ENCODE measurements at regions not wholly inside any gene's neighbourhood (a gene's known extent, or its start where the extent isn't known, plus 50 kb on each side); places are given as distances from the start of the nearest gene placed in this dataset.

- no peaks in the 10 kb centered on the region for H3K36me3 ChIP-seq (ENCODE audit: control insufficient read depth in 1 of 2, insufficient read depth in 2 of 2, low read length in 2 of 2)
- no peak overlapping the region for H3K4me3 ChIP-seq (replicated peaks in 1 of 2; ENCODE audit: low read depth in 1 of 2, low read length in 2 of 2)
- H3K9me2 ChIP-seq (ENCODE audit: insufficient read depth) = no peaks in the 10 kb centered on the region
- no peak overlapping the region for H2AFZ ChIP-seq (ENCODE audit: low read depth, low read length, poor library complexity, severe bottlenecking)
- H3K27ac ChIP-seq (ENCODE audit: low read depth, low read length) = no peak overlapping the region
- TF ChIP-seq ZFX (IDR thresholded peaks at IDR 0.05) (no peak), SIN3A (IDR thresholded peaks at IDR 0.05; ENCODE audit: low read depth) (no peak)
- intact Hi-C loops (cut with micrococcal nuclease) = no loop called here
- no peaks in the 10 kb centered on the region for H3K79me2 ChIP-seq (ENCODE audit: insufficient read depth, low read length)
- H4K20me1 ChIP-seq (ENCODE audit: insufficient read depth) = no peaks in the 10 kb centered on the region
- H3K27me3 ChIP-seq (ENCODE audit: insufficient read depth, low read length) = no peaks in the 10 kb centered on the region
- no peak overlapping the region for H3K4me2 ChIP-seq (ENCODE audit: low read length)
- ChIA-PET POLR2A (no interaction called here), RAD21 (ENCODE audit: low non-redundant PET in 1 of 2, low total read pairs in 2 of 2, uncharacterized antibody in 2 of 2, unreplicated experiment in 2 of 2) (no interaction called here), CTCF (no interaction called here)
- ATAC-seq = no peak
- no peak for DNase-seq (ENCODE audit: low read depth, low spot score)
- BruUV-seq (replicated peaks) = no TSS peak
- H3K9me3 ChIP-seq (ENCODE audit: control insufficient read depth in 1 of 2, insufficient read depth in 1 of 2, low read depth in 1 of 2, low read length in 2 of 2) = no peaks in the 10 kb centered on the region
- H3K9ac ChIP-seq (ENCODE audit: low read length) = no peak overlapping the region
- H3K4me1 ChIP-seq (ENCODE audit: control insufficient read depth in 1 of 2, insufficient read depth in 2 of 2, low read length in 2 of 2) = no peaks in the 10 kb centered on the region
Measured at GRCh38 chr21:43282358-43283120, 113.7 kb downstream of the CRYAA start.

GRCh38 chr21:43281661-43282357 is 113.0 kb downstream of the CRYAA start:
- intact Hi-C loops (cut with micrococcal nuclease) = no loop called here
- Histone ChIP-seq H3K9ac (ENCODE audit: low read length) (no peak overlapping the region), H3K4me2 (ENCODE audit: low read length) (no peak overlapping the region), H3K4me1 (ENCODE audit: control insufficient read depth in 1 of 2, insufficient read depth in 2 of 2, low read length in 2 of 2) (no peaks in the 10 kb centered on the region), H3K27ac (ENCODE audit: low read depth, low read length) (no peak overlapping the region), H3K4me3 (replicated peaks in 1 of 2; ENCODE audit: low read depth in 1 of 2, low read length in 2 of 2) (no peak overlapping the region), H3K79me2 (ENCODE audit: insufficient read depth, low read length) (no peaks in the 10 kb centered on the region), H3K9me3 (ENCODE audit: control insufficient read depth in 1 of 2, insufficient read depth in 1 of 2, low read depth in 1 of 2, low read length in 2 of 2) (no peaks in the 10 kb centered on the region), H3K9me2 (ENCODE audit: insufficient read depth) (no peaks in the 10 kb centered on the region), H4K20me1 (ENCODE audit: insufficient read depth) (no peaks in the 10 kb centered on the region), H2AFZ (ENCODE audit: low read depth, low read length, poor library complexity, severe bottlenecking) (no peak overlapping the region), H3K36me3 (ENCODE audit: control insufficient read depth in 1 of 2, insufficient read depth in 2 of 2, low read length in 2 of 2) (no peaks in the 10 kb centered on the region), H3K27me3 (ENCODE audit: insufficient read depth, low read length) (no peaks in the 10 kb centered on the region)
- ChIA-PET RAD21 (ENCODE audit: low non-redundant PET in 1 of 2, low total read pairs in 2 of 2, uncharacterized antibody in 2 of 2, unreplicated experiment in 2 of 2) (no interaction called here), POLR2A (no interaction called here), CTCF (no interaction called here)
- TF ChIP-seq ZBTB33 (IDR thresholded peaks at IDR 0.05; ENCODE audit: extremely low read depth, insufficient replicate concordance, low read length) (no peak), JUND (IDR thresholded peaks at IDR 0.05) (no peak), TCF7L2 (IDR thresholded peaks at IDR 0.05; ENCODE audit: borderline replicate concordance, extremely low read depth, insufficient read depth, insufficient read length) (no peak), CBX3 (IDR thresholded peaks at IDR 0.05; ENCODE audit: low read depth) (no peak), ZFX (IDR thresholded peaks at IDR 0.05) (no peak), FOSL1 (IDR thresholded peaks at IDR 0.05; ENCODE audit: low read depth) (no peak), SRF (IDR thresholded peaks at IDR 0.05; ENCODE audit: low read depth) (no peak), MAX (IDR thresholded peaks at IDR 0.05) (no peak), REST (IDR thresholded peaks at IDR 0.05; ENCODE audit: low read depth) (no peak), YY1 (IDR thresholded peaks at IDR 0.05; ENCODE audit: extremely low read depth, insufficient replicate concordance, low read depth, low read length) (no peak), SP1 (IDR thresholded peaks at IDR 0.05; ENCODE audit: low read depth) (no peak), ZNF274 (IDR thresholded peaks at IDR 0.05; ENCODE audit: low read depth, low read length) (no peak), CEBPB (IDR thresholded peaks at IDR 0.05; ENCODE audit: low read depth) (no peak), SIN3A (IDR thresholded peaks at IDR 0.05; ENCODE audit: low read depth) (no peak)
- BruUV-seq (replicated peaks) = no TSS peak
- DNase-seq (ENCODE audit: low read depth, low spot score) (no peak), ATAC-seq (no peak)

Data from HCT116 (cell line).